ENCODE measurements at regions not wholly inside any gene's neighbourhood (a gene's known extent, or its start where the extent isn't known, plus 50 kb on each side); places are given as distances from the start of the nearest gene placed in this dataset.

DNA sequence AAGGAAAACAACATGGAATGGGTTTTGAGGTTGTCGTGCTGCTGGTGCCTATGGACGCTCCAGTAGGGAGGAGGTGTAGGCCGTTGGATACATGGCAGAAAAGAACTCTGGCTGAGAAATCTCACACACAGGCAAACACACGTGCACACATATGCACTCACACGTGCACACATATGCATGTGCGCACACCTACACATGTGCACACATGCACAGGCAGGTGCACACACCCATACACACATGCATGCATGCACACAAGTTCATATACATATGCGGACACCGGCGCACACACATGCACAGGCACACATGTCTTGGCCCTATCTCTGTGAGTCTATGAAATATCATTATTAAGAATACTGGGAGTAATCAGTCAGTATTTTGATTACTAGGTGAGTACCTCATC is 150.4 kb downstream of the LRRC30 start:
- Mint-ChIP-seq H3K27ac (no peak overlapping the region), H3K4me1 (no peaks in the 10 kb centered on the region), H3K9me3 (peaks cover 17 to 32% of the 10 kb centered on the region in 2 donors), H3K27me3 (peaks cover 9% of the 10 kb centered on the region), H3K4me3 (no peak overlapping the region)
- DNase-seq = no peak
- no peak for ATAC-seq

DNA sequence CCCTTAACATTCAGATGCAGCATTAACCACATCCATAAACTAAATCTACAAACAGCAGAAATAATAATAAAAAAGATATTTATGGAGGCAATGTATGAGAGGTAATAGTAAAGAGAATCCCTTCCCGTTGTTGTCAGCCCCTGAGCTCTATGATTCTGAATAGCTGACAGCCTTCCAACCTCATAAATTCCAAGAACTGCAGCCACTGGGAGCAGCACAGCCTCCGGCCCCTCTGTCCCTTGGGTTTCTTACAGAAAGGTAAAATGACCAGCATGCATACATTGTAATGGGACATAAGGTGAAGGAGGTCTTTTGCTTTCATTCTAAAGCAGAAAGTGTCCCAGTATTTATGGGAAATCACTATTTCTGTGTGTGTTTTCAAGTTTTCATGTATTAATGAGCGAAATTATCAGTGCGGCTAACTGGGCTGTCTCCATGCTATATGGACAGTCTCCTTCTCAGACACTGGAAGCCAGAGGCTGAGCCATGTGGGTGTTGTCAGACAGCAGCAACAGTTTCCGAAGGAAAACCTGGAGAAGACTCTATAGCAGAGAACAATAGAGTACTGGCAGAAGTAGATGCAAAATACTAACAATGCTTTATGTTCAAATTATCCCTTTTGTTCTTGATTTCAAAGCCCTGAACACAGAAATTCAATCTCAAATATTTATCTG is 151.6 kb downstream of the LRRC30 start:
- H3K27me3 Mint-ChIP-seq = peaks cover 9% of the 10 kb centered on the region
- no peak overlapping the region for H3K4me3 Mint-ChIP-seq
- H3K4me1 Mint-ChIP-seq = no peaks in the 10 kb centered on the region
- DNase-seq = no peak
- peaks cover 8 to 26% of the 10 kb centered on the region in 2 donors for H3K9me3 Mint-ChIP-seq
- H3K27ac Mint-ChIP-seq = no peak overlapping the region
- ATAC-seq = no peak

GRCh38 chr18:7383002-7383980 is 152.4 kb downstream of the LRRC30 start:
- DNase-seq = no peak
- H3K9me3 Mint-ChIP-seq = peaks cover 8 to 26% of the 10 kb centered on the region in 2 donors
- H3K27ac Mint-ChIP-seq = no peak overlapping the region
- no peak for ATAC-seq
- peaks cover 9% of the 10 kb centered on the region for H3K27me3 Mint-ChIP-seq
- no peak overlapping the region for H3K4me3 Mint-ChIP-seq
- H3K4me1 Mint-ChIP-seq = no peaks in the 10 kb centered on the region

DNA sequence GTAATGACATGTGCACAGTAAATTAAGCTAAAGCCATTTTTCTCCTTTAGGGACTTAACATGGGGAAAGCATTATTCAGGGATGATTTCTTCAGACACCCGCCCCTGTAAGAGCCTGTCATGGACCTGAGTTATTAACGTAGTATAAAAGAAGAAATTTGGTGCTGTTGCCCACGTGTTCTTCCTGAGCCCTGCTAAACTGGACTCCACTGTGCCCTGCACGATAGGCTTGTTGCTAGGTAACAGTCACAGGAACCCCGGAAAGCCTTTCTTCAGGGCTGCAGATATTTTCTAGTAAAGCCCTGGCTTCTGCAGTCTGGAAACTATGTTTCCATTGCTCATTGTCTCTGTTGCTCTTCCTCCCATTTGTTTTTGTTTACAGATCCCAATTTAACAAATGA is 157.9 kb downstream of the LRRC30 start:
- no peak overlapping the region for H3K27ac Mint-ChIP-seq
- H3K9me3 Mint-ChIP-seq = peaks cover 16 to 31% of the 10 kb centered on the region in 2 donors
- no peak overlapping the region for H3K4me3 Mint-ChIP-seq
- DNase-seq = no peak
- no peaks in the 10 kb centered on the region for H3K4me1 Mint-ChIP-seq
- ATAC-seq = no peak
- H3K27me3 Mint-ChIP-seq = peaks cover 9% of the 10 kb centered on the region

DNA sequence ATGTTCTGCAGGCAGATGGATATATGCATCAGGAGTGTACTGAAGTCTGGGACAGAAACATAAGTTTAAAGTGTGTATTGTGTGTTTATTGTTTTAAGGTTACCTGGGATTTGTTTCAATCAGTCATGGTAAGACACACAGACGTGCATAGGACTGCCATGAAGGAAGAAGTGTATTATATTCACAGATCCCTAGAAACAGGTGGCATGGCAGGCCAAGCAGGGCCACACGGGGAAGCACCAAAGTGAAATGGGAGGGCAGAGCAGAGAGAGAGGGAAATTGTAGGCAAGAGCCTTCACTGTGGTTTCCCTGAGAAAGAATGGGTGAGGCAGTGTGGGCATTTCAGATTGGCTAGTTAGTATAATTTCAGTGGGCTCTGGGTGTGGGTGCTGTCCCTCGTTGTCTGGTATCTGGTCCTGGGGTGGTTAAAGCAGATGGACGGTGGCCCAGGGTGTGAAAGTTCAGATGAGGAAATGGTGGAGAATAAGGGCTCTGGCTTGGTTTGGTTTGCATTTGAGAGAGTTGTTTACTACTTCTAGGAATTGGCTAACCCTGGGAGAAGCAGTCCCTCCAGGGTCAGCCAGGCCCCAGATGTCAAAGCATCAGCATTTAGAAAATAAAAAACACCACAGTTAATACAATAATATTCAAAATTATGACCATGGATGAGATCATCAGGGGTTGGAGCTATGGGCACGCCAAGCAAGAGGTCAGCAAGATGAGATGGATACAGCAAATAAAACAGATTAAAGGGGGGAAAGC is 160.0 kb downstream of the LRRC30 start:
- no peaks in the 10 kb centered on the region for H3K27me3 Mint-ChIP-seq
- H3K27ac Mint-ChIP-seq = no peak overlapping the region
- no peak for DNase-seq

DNA sequence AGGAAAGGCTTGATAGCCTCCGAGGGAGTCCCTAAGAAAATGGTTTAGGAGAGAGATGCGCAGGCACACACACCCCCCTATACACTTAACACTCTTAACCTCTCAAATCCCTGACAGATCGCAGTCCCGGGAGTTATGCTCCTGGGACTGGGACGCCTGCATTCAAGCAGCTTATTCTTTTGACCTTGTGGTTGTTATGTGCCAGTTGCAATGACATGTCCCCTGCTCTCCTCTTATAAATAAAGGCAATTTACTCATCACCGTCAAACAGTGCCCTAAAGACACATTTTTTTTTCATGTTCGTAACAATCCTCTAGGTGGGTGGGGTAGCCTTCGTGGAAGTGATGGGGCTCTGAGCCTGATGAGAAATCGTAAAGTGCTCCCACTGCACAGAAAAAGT is 162.2 kb downstream of the LRRC30 start:
- H3K4me1 Mint-ChIP-seq = no peaks in the 10 kb centered on the region
- ATAC-seq (no peak), DNase-seq (no peak)
- no peak overlapping the region for H3K27ac Mint-ChIP-seq
- no peak overlapping the region for H3K4me3 Mint-ChIP-seq
- peaks cover 12 to 18% of the 10 kb centered on the region in 2 donors for H3K9me3 Mint-ChIP-seq
- no peaks in the 10 kb centered on the region for H3K27me3 Mint-ChIP-seq

More for the DNA sequence above, 160.0 kb downstream of the LRRC30 start:
- H3K9me3 Mint-ChIP-seq = peaks cover 12 to 23% of the 10 kb centered on the region in 2 donors
- ATAC-seq = no peak
- no peaks in the 10 kb centered on the region for H3K4me1 Mint-ChIP-seq
- H3K4me3 Mint-ChIP-seq = no peak overlapping the region

DNA sequence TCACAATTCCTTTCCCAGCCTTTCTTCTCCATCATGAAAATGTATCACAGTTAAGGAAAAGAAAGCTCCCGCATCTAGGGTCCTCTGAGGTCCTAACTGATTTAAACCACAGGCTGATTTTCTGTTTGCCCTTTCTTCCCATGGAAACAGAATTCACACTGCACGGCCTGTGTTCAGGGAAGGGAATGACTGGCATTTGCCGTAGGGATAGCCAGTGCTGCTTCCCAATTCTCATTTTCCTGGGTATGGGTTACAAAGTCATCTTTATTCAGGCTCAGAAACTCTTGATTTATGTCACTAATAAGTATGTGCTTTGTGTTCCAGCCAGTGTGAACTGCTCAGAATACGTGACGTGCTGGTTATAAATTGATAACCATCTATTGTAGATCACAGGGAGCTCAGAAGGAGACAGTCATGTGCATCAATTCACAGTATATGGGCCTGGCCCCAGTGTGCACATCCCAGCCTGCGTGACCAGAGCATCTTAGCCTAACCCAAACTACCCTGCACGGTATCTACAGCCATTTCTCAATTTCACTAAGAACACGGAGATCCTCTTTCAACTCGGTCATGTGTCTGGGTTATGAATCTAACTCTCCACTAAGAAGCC is 163.3 kb downstream of the LRRC30 start:
- H3K27me3 Mint-ChIP-seq = no peaks in the 10 kb centered on the region
- ATAC-seq = no peak
- no peaks in the 10 kb centered on the region for H3K4me1 Mint-ChIP-seq
- H3K9me3 Mint-ChIP-seq = peaks cover 12 to 18% of the 10 kb centered on the region in 2 donors
- no peak overlapping the region for H3K27ac Mint-ChIP-seq
- H3K4me3 Mint-ChIP-seq = no peak overlapping the region
- no peak for DNase-seq

DNA sequence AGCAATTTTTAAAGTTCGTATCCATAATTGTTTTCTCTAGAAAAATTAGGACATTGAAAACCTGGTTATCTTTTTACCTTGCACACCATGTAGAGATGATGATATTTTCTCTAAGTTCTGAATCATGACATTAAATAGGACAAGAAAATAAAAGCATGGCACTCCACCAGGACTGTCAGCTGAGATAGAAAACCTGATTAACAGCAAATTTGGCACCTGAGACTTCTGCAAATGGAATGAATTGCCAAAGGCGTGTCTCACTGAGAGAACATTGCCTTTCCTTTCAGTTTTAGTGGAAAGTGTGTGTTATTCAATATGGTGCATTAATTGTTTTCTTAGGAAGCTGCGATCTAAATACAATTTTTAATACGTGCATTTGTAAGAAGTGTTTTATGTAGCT is 164.7 kb downstream of the LRRC30 start:
- H3K27me3 Mint-ChIP-seq = no peaks in the 10 kb centered on the region
- H3K4me1 Mint-ChIP-seq = no peaks in the 10 kb centered on the region
- H3K9me3 Mint-ChIP-seq = peaks cover 9 to 13% of the 10 kb centered on the region in 2 donors
- no peak overlapping the region for H3K4me3 Mint-ChIP-seq
- ATAC-seq = no peak
- no peak overlapping the region for H3K27ac Mint-ChIP-seq
- no peak for DNase-seq

DNA sequence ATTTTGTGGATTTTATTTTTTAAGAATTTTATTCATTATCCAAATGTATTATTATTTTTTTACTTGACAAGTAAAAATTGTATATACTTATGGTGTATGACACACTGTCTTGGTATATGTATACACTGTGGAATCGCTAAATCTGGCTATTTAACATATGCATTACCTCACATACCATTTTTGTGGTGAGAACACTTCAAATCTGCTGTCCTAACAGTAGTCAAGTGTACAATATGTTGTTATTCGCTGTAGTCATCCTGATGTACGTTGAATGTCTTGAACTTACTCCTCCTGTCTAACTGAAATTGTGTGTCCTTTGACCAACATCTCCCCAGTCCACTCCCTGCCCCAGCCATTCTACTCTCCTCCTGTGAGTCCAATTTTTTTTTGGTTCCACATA is 153.2 kb upstream of the PTPRM start:
- Mint-ChIP-seq H3K9me3 (peaks cover 0 to 18% of the 10 kb centered on the region in 2 donors), H3K27me3 (no peaks in the 10 kb centered on the region), H3K4me1 (no peaks in the 10 kb centered on the region), H3K27ac (no peak overlapping the region), H3K4me3 (no peak overlapping the region)
- ATAC-seq (no peak), DNase-seq (no peak)

DNA sequence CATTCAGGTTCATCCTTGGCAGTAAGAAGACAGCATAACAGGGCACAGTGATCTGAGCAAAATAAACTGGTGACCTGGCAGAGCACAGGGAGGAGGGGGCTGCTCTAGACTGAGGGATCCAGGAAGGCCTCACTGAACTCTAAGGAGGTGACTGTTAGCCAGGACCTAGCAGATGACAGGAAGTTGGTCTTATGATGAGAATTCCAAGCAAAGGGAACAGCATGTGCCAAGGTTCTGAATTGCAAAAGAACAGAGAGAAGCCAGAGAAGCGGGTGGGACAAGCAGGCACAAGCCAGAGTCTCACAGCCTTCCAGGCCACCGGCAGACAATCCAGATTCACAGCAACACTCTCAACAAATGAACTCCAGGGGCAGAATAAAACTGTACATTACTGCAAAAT is 152.7 kb upstream of the PTPRM start:
- DNase-seq (no peak), ATAC-seq (no peak)
- Mint-ChIP-seq H3K4me1 (no peaks in the 10 kb centered on the region), H3K27ac (no peak overlapping the region), H3K27me3 (no peaks in the 10 kb centered on the region), H3K4me3 (no peak overlapping the region), H3K9me3 (peaks cover 5 to 19% of the 10 kb centered on the region in 2 donors)

GRCh38 chr18:7415081-7415894 is 151.8 kb upstream of the PTPRM start:
- H3K27ac Mint-ChIP-seq = no peak overlapping the region
- ATAC-seq (no peak), DNase-seq (no peak)
- peaks cover 11 to 17% of the 10 kb centered on the region in 2 donors for H3K9me3 Mint-ChIP-seq
- no peaks in the 10 kb centered on the region for H3K4me1 Mint-ChIP-seq
- no peaks in the 10 kb centered on the region for H3K27me3 Mint-ChIP-seq
- H3K4me3 Mint-ChIP-seq = no peak overlapping the region

- Mint-ChIP-seq H3K27ac (no peak overlapping the region), H3K27me3 (no peaks in the 10 kb centered on the region), H3K4me3 (no peak overlapping the region), H3K4me1 (no peaks in the 10 kb centered on the region), H3K9me3 (peaks cover 11 to 17% of the 10 kb centered on the region in 2 donors)
- ATAC-seq (no peak), DNase-seq (no peak)
These were observed 149.4 kb upstream of the PTPRM start for GRCh38 chr18:7417727-7418126.

DNA sequence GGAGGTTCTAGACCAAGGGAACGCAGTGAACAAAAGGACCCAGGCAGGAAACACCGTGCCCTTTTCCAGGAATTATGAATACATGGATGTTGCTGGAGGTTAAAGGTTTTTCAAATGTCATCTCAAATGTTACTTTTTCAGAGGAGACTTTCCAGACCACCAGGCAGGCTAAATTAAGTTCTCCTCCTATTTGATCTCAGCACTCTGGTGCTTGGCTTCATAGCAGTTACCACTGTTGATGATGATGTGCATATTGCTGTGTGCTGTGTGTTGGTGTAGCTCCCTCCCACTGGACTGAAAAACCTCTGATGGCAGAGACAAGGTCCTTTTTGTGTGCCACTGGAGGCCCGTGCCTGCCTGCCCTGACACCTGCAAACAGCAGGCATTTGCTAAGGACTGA is 137.3 kb upstream of the PTPRM start:
- Mint-ChIP-seq H3K9me3 (peaks cover 0 to 17% of the 10 kb centered on the region in 2 donors), H3K4me1 (no peaks in the 10 kb centered on the region), H3K27ac (no peak overlapping the region), H3K27me3 (no peaks in the 10 kb centered on the region), H3K4me3 (no peak overlapping the region)
- DNase-seq = no peak
- no peak for ATAC-seq

- H3K4me3 Mint-ChIP-seq = no peak overlapping the region
- no peak overlapping the region for H3K27ac Mint-ChIP-seq
- H3K4me1 Mint-ChIP-seq = no peaks in the 10 kb centered on the region
- DNase-seq (no peak), ATAC-seq (no peak)
- H3K9me3 Mint-ChIP-seq = no peaks in the 10 kb centered on the region
- H3K27me3 Mint-ChIP-seq = no peaks in the 10 kb centered on the region
These were observed 130.9 kb upstream of the PTPRM start for GRCh38 chr18:7436166-7436565.

DNA sequence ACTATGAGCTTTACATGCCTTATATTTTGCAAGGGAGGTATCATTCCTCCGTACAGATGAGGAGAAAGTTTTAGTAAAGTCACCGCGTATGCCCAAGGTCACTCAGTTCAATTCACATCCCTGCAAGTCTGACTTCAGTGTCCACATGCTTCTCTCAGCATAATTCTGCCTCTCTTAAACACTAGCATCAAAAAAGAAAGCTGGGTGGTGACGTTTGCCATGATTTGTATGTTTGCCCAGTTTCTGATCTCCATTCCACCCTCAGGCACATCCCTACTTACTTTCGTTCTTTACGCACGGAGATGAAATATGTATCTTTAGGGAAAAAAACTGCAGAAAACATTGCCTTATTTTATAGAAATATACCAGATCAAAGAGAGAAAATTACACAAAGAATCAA is 129.2 kb upstream of the PTPRM start:
- no peaks in the 10 kb centered on the region for H3K4me1 Mint-ChIP-seq
- ATAC-seq (no peak), DNase-seq (no peak)
- no peak overlapping the region for H3K27ac Mint-ChIP-seq
- no peaks in the 10 kb centered on the region for H3K27me3 Mint-ChIP-seq
- no peaks in the 10 kb centered on the region for H3K9me3 Mint-ChIP-seq
- H3K4me3 Mint-ChIP-seq = no peak overlapping the region

Data from stimulated activated naive CD8-positive, alpha-beta T cell treated with anti-CD3 and anti-CD28 coated beads, Interleukin-15, amount 100 ng/mL, for 72 hours (primary cell).